22Rv1 (cell line): ENCODE measurements at regions not wholly inside any gene's neighbourhood (a gene's known extent, or its start where the extent isn't known, plus 50 kb on each side); places are given as distances from the start of the nearest gene placed in this dataset.

Source experiments
- ZFX ChIP-seq: fragments of 450-650 bp; IDR thresholded peaks from 2 replicates; pipeline ENCODE4 v1.6.1; 2017; ENCODE audit warnings: antibody characterized with exemption, borderline replicate concordance
- TF ChIP-seq, protein P1 (sequence below): fragments of 450-650 bp; IDR thresholded peaks from 2 replicates; pipeline ENCODE4 v1.5.1; 2017; ENCODE audit warnings: mild to moderate bottlenecking

- TF ChIP-seq, protein P1, sequence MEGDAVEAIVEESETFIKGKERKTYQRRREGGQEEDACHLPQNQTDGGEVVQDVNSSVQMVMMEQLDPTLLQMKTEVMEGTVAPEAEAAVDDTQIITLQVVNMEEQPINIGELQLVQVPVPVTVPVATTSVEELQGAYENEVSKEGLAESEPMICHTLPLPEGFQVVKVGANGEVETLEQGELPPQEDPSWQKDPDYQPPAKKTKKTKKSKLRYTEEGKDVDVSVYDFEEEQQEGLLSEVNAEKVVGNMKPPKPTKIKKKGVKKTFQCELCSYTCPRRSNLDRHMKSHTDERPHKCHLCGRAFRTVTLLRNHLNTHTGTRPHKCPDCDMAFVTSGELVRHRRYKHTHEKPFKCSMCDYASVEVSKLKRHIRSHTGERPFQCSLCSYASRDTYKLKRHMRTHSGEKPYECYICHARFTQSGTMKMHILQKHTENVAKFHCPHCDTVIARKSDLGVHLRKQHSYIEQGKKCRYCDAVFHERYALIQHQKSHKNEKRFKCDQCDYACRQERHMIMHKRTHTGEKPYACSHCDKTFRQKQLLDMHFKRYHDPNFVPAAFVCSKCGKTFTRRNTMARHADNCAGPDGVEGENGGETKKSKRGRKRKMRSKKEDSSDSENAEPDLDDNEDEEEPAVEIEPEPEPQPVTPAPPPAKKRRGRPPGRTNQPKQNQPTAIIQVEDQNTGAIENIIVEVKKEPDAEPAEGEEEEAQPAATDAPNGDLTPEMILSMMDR: no peak
- TF ChIP-seq ZFX: no peak
These were observed 142.0 kb upstream of the CHRM2 start for GRCh38 chr7:136726460-136726859.
